C4-2B (cell line): ENCODE measurements at regions not wholly inside any gene's neighbourhood (a gene's known extent, or its start where the extent isn't known, plus 50 kb on each side); places are given as distances from the start of the nearest gene placed in this dataset.
"Not testable (repeated sequence)": the region's sequence is repeated elsewhere in the genome, so short reads cannot be mapped to it uniquely, and the experiment has no call there.

ENCODE experiments used
- H3K27ac ChIP-seq: fragments of 450-650 bp; 2 replicates; pipeline ENCODE4 v1.5.1; 2017
- ZFX ChIP-seq: fragments of 450-650 bp; IDR thresholded peaks from 2 replicates; pipeline ENCODE4 v1.6.1; 2017
- TF ChIP-seq, protein P1 (sequence below): fragments of 450-650 bp; conservative IDR thresholded peaks from 2 replicates; pipeline ENCODE4 v1.5.1; 2017; ENCODE audit warnings: mild to moderate bottlenecking

DNA sequence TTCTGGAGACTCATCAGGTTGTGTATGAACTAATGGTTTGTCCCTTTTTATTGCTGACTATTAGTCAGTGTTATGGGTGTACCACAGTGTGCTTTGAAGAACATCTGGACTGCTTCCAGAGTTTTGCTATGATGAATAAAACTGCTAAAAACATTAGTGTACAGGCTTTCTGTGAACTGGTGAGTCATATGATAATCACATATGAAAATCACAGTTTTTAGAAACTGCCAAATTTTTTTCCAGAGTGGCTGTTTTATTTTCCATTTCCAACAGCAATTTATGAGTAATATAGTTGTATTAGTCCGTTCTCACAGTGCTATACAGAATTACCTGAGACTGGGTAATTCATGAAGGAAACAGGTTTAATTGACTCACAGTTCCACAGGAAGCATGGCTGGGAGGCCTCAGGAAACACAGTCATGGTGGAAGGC is 281.2 kb upstream of the VSTM2A start:
- TF ChIP-seq, protein P1, sequence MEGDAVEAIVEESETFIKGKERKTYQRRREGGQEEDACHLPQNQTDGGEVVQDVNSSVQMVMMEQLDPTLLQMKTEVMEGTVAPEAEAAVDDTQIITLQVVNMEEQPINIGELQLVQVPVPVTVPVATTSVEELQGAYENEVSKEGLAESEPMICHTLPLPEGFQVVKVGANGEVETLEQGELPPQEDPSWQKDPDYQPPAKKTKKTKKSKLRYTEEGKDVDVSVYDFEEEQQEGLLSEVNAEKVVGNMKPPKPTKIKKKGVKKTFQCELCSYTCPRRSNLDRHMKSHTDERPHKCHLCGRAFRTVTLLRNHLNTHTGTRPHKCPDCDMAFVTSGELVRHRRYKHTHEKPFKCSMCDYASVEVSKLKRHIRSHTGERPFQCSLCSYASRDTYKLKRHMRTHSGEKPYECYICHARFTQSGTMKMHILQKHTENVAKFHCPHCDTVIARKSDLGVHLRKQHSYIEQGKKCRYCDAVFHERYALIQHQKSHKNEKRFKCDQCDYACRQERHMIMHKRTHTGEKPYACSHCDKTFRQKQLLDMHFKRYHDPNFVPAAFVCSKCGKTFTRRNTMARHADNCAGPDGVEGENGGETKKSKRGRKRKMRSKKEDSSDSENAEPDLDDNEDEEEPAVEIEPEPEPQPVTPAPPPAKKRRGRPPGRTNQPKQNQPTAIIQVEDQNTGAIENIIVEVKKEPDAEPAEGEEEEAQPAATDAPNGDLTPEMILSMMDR = no peak
- TF ChIP-seq ZFX = no peak

GRCh38 chr7:54278847-54279246 is 263.3 kb upstream of the VSTM2A start:
- no peak for TF ChIP-seq ZFX
- TF ChIP-seq, protein P1 = no peak
- H3K27ac ChIP-seq = no peak overlapping the region

More for the DNA sequence above, 281.2 kb upstream of the VSTM2A start:
- no peak overlapping the region for H3K27ac ChIP-seq

DNA sequence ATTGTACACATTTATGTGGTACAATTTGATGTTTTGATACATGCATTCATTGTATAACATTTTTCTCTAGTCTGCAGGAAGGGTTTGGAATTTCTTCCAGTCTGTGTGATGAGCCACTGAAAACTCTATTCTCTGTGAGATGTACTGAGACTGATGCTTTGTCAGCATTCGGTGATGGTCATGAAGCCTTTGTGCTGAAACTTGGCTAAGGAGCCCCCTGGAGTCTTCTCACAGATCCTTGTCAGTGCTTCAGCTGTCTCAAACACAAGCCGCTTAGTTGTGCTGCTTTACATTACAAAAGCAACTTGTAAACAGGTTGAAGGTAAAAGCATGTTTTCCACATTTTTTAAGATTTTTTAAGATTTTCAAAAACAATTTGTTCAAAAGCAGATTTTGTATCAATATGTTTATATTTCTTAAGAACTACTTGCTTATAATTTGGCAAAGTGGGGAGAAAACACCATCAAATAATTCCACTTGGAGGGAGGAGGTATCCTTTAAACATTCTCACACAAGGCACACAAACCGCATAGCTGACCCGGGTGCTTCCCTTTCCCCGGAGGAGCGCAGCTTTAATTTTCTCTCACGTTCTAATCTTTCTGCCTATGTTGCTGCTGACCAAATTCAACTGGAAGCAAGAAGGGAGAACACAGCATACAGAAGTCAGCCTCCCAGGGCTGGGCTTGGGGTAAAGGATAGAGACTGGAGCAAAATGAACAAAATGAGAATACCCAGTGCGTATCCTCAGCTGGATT is 249.8 kb upstream of the VSTM2A start:
- no peak for TF ChIP-seq ZFX
- TF ChIP-seq, protein P1 = no peak
- H3K27ac ChIP-seq = no peak overlapping the region

DNA sequence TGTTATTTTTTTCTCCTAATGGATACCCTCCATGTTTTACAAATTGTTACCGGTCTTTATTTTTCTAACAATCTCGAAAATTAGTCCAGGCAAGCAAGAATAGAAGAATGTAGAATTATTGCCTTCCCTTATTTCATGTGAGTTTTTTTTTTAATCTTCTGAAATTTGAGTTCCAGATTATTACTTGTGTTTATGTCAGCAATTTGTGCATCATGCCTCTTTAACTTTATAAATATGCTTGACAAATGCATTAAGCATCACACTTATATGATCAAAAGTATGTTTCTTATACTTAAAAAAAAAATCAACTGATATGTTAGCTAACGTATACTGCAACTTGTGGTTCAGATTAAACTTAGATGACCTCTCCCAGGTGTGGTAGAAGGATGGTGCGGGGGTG is 242.7 kb upstream of the VSTM2A start:
- H3K27ac ChIP-seq = no peak overlapping the region
- TF ChIP-seq ZFX = no peak
- TF ChIP-seq, protein P1 = no peak

DNA sequence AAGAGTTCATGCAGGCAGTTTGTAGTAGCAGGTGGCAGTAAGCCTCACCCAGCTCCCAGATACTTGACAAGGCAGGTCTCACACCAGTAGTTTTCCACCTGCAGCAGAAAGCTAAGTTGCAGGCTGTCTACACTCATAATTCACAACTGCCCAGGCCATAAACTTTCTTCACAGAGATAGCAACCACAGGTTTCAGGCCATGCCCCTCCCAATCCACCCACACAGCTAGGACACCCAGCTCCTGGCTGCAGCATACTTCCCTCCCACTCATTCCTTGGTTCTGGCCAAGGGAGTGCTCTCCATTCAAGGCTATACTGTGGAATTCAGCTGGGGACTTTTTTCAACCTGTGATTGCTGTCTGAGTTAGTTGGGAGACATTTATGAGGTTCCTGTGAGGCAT is 226.2 kb upstream of the VSTM2A start:
- not testable (repeated sequence) for H3K27ac ChIP-seq

DNA sequence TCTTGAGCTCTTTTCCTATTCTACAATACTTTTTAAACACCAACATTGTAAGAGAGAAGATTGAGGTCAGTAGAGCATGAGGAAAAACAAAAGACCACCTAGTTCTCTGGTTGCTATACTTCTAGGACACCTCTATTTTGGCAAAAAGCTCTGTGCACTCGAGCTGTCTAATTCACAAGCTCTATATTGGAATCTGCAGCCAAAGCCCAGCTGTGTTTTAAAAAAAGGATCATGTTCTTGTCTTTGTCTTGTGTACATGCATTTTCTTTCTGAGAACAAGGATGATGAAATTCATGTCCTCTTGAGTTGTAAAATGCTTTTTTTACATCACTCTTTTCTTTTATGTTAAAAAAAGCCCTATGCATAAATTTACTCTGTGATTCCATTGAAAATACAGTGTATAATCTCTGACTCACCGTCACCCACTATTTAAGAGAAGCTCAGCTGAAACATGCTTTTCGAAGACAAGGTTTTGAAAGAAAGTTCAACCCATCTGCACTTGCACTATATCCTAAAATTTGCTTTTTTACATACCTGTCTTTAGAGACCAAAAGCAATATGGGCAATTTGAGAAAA is 215.5 kb upstream of the VSTM2A start:
- TF ChIP-seq, protein P1 = no peak
- TF ChIP-seq ZFX = no peak

GRCh38 chr7:54330216-54330800 is 211.9 kb upstream of the VSTM2A start:
- H3K27ac ChIP-seq = no peak overlapping the region
- TF ChIP-seq, protein P1 = no peak
- TF ChIP-seq ZFX = no peak

More for the DNA sequence above, 215.5 kb upstream of the VSTM2A start:
- no peak overlapping the region for H3K27ac ChIP-seq
